HEK293T (cell line): ENCODE measurements at regions not wholly inside any gene's neighbourhood (a gene's known extent, or its start where the extent isn't known, plus 50 kb on each side); places are given as distances from the start of the nearest gene placed in this dataset.

Experiments used
- CTCF ChIA-PET: fragments of 350-600 bp; formaldehyde crosslinking; extraction: SDS; loops from one replicate; lab custom pipeline; 2021; ENCODE audit warnings: antibody characterized with exemption, inconsistent platforms; lab: Yijun Ruan, JAX
- POLR2A ChIA-PET: fragments of 350-600 bp; formaldehyde crosslinking; extraction: SDS; loops from one replicate; lab custom pipeline; 2020; ENCODE audit warnings: antibody characterized with exemption, inconsistent platforms; lab: Yijun Ruan, JAX
- DNase-seq: peaks from one replicate; pipeline ENCODE4 v3.0.0; 2012; ENCODE audit warnings: mixed read lengths; ENCODE audit errors: extremely low spot score
- ARNT ChIP-seq: fragments of 450-650 bp; IDR thresholded peaks from 2 replicates; pipeline ENCODE4 v1.6.1; 2017; ENCODE audit warnings: mild to moderate bottlenecking
- BHLHE40 ChIP-seq: fragments of 450-650 bp; IDR thresholded peaks from 2 replicates; pipeline ENCODE4 v1.6.1; 2016; ENCODE audit warnings: mild to moderate bottlenecking, moderate library complexity, borderline replicate concordance
- CTBP1 ChIP-seq: fragments of 450-650 bp; IDR thresholded peaks from 2 replicates; pipeline ENCODE4 v1.6.1; 2016; ENCODE audit warnings: borderline replicate concordance
- ELF4 ChIP-seq: fragments of 450-650 bp; IDR thresholded peaks from 2 replicates; pipeline ENCODE4 v1.6.1; 2017; ENCODE audit warnings: antibody characterized with exemption
- FOXA1 ChIP-seq: fragments of 450-650 bp; IDR thresholded peaks from 2 replicates; pipeline ENCODE4 v1.6.1; 2016; ENCODE audit warnings: mild to moderate bottlenecking
- FOXK2 ChIP-seq: fragments of 450-650 bp; IDR thresholded peaks from 2 replicates; pipeline ENCODE4 v1.6.1; 2016; ENCODE audit warnings: mild to moderate bottlenecking
- FOXM1 ChIP-seq: fragments of 450-650 bp; IDR thresholded peaks from 2 replicates; pipeline ENCODE4 v1.6.1; 2017; ENCODE audit warnings: mild to moderate bottlenecking, borderline replicate concordance
- HDGF ChIP-seq: fragments of 450-650 bp; IDR thresholded peaks from 2 replicates; pipeline ENCODE4 v1.6.1; 2017; ENCODE audit warnings: antibody characterized with exemption, borderline replicate concordance
- L3MBTL2 ChIP-seq: fragments of 450-650 bp; conservative IDR thresholded peaks from 2 replicates; pipeline ENCODE4 v1.6.1; 2016; ENCODE audit warnings: mild to moderate bottlenecking
- LEF1 ChIP-seq: fragments of 450-650 bp; IDR thresholded peaks from 2 replicates; pipeline ENCODE4 v1.6.1; 2017; ENCODE audit warnings: mild to moderate bottlenecking, borderline replicate concordance
- NFRKB ChIP-seq: fragments of 450-650 bp; IDR thresholded peaks from 2 replicates; pipeline ENCODE4 v1.6.1; 2016; ENCODE audit warnings: mild to moderate bottlenecking, moderate library complexity
- PKNOX1 ChIP-seq: fragments of 450-650 bp; IDR thresholded peaks from 2 replicates; pipeline ENCODE4 v1.6.1; 2016
- SP1 ChIP-seq: fragments of 450-650 bp; IDR thresholded peaks from 2 replicates; pipeline ENCODE4 v1.6.1; 2017
- SUZ12 ChIP-seq: fragments of 450-650 bp; IDR thresholded peaks from 2 replicates; pipeline ENCODE4 v1.6.1; 2016; ENCODE audit warnings: mild to moderate bottlenecking
- TARDBP ChIP-seq: fragments of 450-650 bp; IDR thresholded peaks from 2 replicates; pipeline ENCODE4 v1.6.1; 2016
- ZNF384 ChIP-seq: fragments of 450-650 bp; IDR thresholded peaks from 2 replicates; pipeline ENCODE4 v1.6.1; 2016

GRCh38 chr1:38686927-38687255 lies 172.7 kb downstream of the RRAGC start:
- POLR2A ChIA-PET, result no interaction called here
- TF ChIP-seq ARNT (no peak), SUZ12 (no peak), FOXM1 (no peak), HDGF (no peak), SP1 (no peak), NFRKB (no peak), ZNF384 (no peak), BHLHE40 (no peak), CTBP1 (no peak), LEF1 (no peak), FOXA1 (no peak), TARDBP (no peak), ELF4 (no peak), L3MBTL2 (no peak)
- DNase-seq, result no peak
- CTCF ChIA-PET, result no interaction called here

GRCh38 chr1:38686167-38686926 lies 173.2 kb downstream of the RRAGC start:
- ChIA-PET CTCF (interaction anchor here (0.7 kb wide), 1 partner anchor 465 kb away, joined by 3 read pairs; no protein-coding TSS in a partner anchor), POLR2A (no interaction called here)
- no peak for DNase-seq
- no peak for TF ChIP-seq HDGF
- TF ChIP-seq ARNT, result no peak
- no peak for TF ChIP-seq FOXM1
- no peak for TF ChIP-seq CTBP1
- no peak for TF ChIP-seq SP1
- no peak for TF ChIP-seq TARDBP
- no peak for TF ChIP-seq FOXK2
- no peak for TF ChIP-seq NFRKB

DNA sequence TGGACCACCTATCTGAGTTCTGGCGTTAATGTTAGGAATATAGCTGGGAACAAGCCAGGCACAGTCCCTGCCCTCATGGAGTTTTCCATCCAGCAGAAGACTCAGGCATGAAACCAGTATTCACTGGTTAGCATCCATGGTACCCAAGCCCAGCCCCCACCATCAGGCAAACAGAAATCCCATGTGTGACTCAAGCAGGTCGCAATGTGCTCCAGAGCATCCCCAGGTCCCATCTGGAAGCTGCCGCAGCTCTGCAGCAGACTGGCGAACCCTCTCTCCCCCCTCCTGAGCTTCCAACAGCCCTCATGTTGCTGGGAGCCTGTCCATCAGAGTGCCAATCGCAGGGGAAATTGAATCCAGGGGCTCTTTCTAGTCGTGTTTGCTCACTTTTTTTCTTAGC lies 174.2 kb downstream of the RRAGC start:
- DNase-seq, result no peak
- ChIA-PET POLR2A (no interaction called here), CTCF (no interaction called here)
- TF ChIP-seq HDGF, result no peak
- no peak for TF ChIP-seq FOXM1
- TF ChIP-seq BHLHE40, result no peak
- TF ChIP-seq TARDBP, result no peak
- TF ChIP-seq ZNF384, result no peak
- TF ChIP-seq SP1, result no peak
- TF ChIP-seq SUZ12, result no peak
- TF ChIP-seq FOXK2, result no peak
- TF ChIP-seq ARNT, result no peak
- TF ChIP-seq LEF1, result no peak
- TF ChIP-seq L3MBTL2, result no peak
- no peak for TF ChIP-seq FOXA1
- TF ChIP-seq CTBP1, result no peak
- TF ChIP-seq PKNOX1, result no peak
- TF ChIP-seq NFRKB, result no peak

- ChIA-PET POLR2A (no interaction called here), CTCF (no interaction called here)
- no peak for DNase-seq
- TF ChIP-seq FOXA1 (no peak), ZNF384 (no peak)
These were observed 178.6 kb downstream of the RRAGC start for GRCh38 chr1:38680801-38681510.

- DNase-seq, result no peak
- no peak for TF ChIP-seq NFRKB
- no peak for TF ChIP-seq ARNT
- TF ChIP-seq SUZ12, result no peak
- TF ChIP-seq ZNF384, result no peak
- TF ChIP-seq FOXM1, result no peak
- no peak for TF ChIP-seq FOXK2
- ChIA-PET CTCF (no interaction called here), POLR2A (no interaction called here)
These were observed 181.8 kb downstream of the RRAGC start for GRCh38 chr1:38677756-38678155.

- POLR2A ChIA-PET, result no interaction called here
- TF ChIP-seq ELF4 (no peak), LEF1 (no peak), ZNF384 (no peak), CTBP1 (no peak), L3MBTL2 (no peak), NFRKB (no peak), ARNT (no peak), BHLHE40 (no peak), HDGF (no peak), SP1 (no peak)
- DNase-seq, result no peak
- CTCF ChIA-PET, result no interaction called here
These were observed 182.3 kb downstream of the RRAGC start for GRCh38 chr1:38677311-38677710.

- ChIA-PET CTCF (no interaction called here), POLR2A (no interaction called here)
- TF ChIP-seq ARNT (no peak), FOXA1 (no peak), TARDBP (no peak), FOXK2 (no peak), NFRKB (no peak), ZNF384 (no peak), BHLHE40 (no peak)
- DNase-seq, result no peak
These were observed 186.9 kb downstream of the RRAGC start for GRCh38 chr1:38672692-38673091.
